GM19043 (cell line): ENCODE measurements at regions not wholly inside any gene's neighbourhood (a gene's known extent, or its start where the extent isn't known, plus 50 kb on each side); places are given as distances from the start of the nearest gene placed in this dataset.

Experiments used
- ATAC-seq: cut with Tn5 transposase; IDR thresholded peaks from one replicate; pipeline ENCODE4 v1.9.1; 2021; ENCODE audit warnings: low read depth; ENCODE audit not compliant: unreplicated experiment

DNA sequence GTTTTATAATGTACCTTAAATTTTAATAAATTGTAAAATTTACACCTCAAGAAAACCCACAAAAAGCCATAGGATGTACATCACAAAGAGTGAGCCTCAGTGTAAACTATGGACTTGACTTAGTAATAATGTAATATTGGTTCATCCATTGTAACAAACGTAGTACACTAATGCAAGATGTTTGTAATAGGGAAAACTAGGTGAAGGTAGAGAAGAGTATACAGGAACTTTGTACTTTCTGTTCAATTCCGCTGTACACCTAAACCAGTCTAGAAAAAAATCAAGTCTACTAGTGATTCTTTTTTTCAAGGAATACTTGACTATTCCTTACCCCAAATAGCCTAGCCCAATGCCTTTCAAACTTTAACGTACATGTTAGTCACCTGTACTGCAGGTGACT, 222.3 kb upstream of the FGGY start:
- no peak for ATAC-seq

DNA sequence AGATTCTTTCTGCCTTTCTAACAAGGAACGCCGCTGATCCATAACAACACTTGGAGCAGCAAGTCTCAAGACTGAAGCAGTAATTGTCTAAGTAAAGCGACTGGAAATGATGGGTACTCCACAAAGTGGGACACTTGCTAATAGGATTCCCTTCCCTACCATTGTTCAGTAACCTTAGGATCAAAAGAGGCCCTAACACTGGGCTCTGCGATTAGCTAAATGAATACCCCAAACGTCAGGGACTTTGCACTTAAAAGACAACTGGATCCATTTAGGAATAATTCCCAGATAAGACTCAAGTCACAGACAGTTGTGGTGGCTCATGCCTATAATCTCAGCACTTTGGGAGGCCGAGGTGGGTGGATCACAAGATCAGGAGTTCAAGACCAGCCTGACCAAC, 221.9 kb upstream of the FGGY start:
- no peak for ATAC-seq

DNA sequence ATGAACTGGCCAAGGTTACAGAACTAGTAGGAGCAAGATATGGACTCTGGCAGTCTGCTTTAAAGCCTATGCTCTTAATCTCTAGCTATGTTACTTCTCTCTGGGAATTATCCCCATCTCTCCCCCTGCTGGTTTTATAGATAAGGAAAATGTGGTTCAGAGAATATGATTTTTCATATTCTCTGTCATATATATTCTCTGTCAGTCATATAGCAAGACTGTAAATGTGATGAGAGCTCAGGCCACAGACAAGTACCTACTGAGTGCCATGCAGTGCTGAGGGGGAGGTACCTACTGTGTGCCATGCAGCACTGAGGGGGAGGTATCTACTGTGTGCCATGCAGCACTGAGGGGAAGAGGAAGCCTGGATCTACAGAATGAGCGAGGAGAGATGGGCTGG, 220.3 kb upstream of the FGGY start:
- no peak for ATAC-seq

DNA sequence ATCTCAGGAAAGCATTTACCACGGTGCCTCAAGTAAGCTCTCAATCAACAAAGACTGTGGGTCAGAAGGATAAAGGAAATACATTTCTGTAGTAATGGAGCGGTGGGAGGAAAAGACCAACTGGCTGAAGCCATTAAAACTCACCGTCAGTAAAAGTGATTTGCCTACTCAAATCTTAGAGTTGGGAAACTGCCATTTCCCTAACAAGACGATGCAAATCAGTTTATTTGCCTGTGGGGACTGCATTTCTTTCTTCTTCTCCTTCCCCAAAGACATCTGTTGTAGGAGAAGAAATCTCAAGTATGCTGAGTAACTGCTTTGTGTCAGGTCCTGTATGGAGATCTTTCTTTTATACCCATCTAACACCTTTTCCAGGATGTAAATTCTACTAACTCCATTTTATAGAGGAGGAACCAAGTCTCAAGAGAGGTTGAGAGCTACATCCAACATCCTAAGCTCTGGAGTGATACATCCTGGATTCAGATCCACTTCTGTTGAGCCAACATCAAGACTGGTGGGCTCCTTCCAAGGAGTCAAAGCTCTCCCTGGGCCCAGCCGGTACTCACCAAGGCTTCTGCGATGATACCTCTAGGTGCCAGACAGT, 219.3 kb upstream of the FGGY start:
- ATAC-seq, result no peak

DNA sequence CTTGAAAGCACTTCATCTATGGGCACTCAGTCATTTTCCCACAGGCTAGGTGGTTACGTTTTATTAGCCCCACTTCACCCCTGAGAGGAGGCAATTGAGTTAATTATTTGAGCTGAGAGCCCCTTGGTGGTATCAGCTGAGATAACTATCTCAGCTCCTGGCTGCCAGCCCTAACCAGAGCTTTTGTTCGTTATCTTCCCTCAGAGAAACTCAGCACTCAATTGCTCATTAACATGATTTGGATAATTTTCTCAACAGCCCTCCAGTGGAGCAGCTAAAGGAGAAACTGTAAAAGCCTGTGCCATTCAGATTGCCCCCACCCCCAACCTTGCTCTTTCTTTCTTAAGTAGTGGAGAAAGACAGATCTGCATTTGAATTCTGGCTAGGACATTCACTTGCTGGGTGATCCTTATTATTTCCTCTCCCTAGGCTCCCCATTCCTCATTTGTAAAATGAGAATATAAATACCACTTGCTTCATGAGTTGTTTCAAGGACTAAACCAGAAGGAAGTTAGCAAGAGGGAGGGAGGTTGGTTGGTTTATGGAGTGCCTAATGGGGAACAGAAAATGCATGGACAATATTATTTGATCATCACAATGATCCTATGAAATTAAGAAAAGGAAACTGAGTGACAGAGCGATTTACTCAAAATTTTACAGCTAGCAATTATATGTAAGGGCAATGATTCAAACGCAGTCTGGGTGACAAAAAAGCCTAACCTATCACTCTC, 218.7 kb upstream of the FGGY start:
- no peak for ATAC-seq

DNA sequence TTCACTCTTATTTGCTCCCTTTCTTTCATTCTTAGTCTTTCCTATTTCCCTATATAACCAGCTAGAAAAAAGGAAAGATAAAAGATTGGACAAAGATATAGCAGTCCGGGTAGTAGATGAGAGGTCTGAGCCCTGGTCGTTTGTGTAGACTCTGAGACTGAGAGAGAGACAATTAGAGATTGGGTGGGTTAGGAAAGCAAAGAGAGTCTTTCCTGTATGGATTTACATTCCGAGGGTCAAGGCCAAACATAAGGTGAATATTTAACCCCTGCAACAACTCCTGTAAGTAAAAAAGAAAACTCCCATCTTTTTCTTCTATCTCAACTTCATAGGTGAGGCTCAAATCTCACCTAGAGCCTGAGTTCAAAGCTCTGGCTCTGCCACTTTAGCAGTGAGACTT, 218.0 kb upstream of the FGGY start:
- no peak for ATAC-seq

DNA sequence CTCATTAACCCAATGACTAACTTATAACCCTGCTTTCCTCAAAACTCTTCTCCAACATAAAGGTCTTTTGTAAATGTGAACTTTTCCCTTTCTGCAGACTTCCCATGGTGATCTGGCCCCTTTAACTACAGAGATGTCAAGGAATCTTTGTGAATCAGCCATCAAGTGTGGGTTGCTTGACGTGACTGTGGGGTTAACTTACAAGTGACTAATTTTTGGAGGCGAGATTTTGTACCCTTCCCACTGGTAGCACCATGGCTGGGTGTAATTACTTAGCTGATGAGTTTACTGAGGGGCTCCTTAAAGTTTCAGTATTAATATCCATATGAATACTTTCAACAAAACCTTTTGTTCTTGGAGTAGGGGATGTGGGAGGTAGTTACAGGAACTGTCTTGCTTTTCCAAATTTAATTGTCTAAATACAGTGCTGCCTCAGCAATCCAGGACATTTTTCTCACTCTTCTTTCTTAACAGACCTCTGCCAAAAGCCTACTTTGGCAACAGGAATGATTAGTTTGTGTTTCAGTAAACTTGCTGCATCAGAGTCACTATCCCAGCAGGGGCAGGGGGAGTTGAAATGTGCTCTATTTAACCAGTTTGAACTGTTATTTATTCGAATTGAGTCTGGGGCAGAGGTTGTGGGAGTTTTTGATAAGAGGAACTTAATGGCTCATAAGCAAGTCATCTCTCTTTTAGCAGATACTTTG, 217.3 kb upstream of the FGGY start:
- no peak for ATAC-seq

DNA sequence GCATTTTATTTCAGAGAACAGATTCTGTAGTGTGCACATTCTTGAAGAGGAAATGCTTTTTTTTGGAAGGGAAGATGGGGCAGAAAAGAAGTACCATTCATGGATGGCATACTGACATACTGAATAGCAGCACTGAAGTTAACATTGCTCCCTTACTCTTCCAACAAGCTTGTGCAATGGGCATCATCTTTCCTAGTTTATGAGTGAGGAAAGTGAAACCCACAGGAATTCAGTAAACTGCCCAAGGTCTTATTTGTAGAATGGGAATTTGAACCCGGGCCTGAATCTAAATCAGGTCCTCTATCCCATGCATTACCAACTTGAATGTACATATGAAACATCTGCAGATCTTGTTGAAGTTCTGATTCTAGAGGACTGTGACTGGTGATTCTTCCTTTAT, 215.7 kb upstream of the FGGY start:
- ATAC-seq, result no peak

DNA sequence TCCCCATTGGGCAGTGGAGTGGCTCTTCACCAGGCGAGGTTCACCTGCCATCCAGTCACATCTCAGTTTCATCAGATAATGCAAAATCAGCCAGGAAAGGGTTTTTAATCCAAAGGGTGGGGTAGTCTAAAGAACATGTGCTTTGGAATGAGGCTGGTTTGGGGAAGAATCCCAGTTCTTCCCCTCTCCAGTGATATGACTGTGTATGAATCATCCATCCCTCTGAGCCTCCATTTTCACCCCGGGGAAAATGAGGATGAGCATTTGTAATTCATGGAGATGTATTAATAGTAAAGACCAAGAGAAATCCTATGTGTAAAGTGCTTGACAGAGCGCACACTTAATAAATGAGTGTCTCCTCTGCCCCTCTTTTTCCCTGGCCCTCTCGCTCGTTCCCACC, 215.1 kb upstream of the FGGY start:
- ATAC-seq, result no peak

DNA sequence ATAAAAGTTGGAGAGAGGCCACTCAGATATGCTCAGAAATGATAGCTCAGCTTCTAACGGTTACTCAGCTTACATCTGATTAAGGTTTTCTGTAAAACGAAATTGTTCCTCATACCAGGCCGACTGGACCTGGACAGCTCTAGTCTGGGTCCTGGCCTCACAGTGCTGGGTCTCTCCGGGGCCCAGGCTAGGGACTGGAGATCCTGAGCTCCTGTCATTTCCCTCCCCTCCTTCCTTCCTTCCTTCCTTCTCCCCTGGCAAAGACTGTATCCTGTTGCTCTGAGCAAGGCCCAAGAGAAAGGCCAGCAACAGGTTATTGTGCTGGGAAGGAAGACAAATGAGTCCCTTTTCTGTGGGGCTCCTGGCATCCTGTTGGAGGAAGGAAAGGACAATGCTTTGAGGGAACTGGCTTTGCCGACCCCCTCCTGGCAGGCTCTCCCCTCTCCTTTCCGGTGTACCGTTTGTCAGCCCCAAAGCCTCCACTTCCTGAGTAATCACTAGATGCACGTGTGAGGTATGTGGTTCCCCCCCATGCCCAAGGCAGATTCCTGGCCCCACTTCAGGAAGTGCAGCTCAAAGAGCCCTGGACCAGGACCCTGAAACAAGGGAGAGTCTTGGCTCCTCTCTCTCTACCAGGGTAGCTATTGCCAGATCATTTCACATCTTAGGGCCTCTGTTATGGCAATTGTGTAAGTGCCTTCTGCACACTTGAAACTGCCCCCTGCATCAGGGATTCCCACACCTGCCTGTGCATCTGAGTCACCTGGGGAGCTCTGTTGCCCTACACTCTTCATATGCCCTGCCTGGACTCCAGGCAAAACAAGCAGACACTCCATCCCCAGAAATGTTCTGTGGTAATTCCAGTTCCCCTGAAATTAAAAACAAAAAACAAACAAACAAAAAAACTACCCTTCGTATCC, 212.7 kb upstream of the FGGY start:
- ATAC-seq, result no peak

DNA sequence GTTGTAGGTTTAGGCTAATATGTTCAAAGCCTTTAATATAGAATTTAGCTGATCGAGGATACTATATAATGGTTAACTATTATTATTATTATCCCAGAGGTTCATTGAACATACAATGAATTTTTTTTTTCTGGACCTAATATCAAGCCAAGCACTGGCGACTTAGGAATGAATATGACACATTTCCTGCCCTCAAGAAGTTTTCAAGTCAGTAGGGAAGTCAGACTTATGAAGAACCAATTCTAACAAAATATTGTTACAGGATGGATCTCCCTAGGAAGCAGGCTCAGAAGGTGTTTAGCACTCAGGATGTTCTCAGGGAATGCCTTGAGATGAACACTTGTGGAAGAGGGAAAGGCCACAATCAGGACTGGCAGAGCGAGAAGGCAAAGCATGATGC, 211.8 kb upstream of the FGGY start:
- no peak for ATAC-seq

DNA sequence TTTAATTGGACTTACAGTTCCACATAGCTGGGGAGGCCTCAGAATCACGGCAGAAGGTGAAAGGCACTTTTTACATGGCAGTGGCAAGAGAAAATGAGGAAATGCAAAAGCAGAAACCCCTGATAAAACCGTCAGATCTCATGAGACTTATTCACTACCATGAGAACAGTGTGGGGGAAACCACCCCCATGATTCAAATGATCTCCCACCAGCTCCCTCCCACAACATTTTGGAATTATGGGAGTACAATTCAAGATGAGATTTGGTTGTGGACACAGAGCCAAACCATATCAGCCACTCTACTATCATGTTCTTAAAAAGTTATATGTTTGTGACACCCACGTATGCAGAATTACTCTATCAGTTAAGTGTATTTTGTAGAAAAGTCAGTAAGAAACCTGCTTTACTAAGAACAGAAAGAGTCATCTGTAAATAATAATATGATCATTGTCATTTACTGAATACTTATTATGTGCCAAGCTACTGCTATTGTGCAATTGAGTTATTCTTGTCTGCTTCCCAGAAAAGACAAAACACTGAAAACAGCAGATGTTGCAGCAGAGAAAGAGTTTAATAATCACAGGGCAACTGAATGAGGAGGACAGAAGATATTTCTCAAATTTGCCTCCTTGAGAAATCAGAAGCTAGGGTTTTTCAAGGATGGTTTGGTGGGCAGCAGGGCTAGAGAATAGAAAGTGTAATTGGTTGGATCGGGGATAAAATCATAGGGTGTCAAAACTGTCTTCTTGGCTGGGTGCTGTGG, 207.7 kb upstream of the FGGY start:
- ATAC-seq, result no peak

DNA sequence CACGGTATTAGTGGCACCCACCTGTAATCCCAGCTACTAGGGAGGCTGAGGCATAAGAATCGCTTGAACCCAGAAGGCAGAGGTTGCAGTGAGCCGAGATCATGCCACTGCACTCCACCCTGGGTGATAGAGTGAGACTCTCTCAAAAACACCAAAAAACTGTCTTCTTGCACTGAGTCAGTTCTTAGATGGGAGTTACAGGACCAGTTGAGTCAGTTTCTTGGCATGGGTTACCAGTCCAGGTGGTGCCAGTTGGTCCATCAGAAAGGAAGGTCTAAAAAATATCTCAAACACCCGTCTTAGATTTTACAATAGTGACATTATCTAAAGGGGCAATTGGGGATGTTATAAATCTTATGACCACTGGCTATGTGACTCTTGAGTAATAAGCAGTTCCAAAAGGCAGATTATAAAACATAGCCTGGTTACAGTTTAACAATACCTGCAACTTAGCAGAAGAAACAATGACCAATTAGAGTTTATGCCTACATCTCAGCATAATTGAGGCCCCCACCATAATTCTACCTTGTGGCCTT, 206.9 kb upstream of the FGGY start:
- ATAC-seq, result no peak

DNA sequence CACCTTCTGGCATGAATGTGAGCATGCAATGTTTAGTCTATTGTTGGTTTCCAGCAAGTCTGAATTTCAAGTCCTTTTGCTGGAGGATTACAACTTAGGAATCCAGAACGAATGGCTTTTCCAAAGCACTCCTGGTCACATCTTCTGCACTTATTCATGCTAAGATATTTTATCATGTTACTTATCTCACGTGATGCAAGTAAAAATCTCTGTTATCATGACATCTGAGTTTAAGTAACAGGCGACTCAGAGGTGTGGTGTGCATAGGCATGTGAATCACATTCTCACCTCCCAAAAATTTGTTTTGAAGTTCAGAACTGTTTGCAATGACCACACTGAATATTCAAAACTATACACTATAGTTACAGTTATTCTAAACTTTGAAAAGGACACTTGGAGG, 204.8 kb upstream of the FGGY start:
- ATAC-seq, result no peak

DNA sequence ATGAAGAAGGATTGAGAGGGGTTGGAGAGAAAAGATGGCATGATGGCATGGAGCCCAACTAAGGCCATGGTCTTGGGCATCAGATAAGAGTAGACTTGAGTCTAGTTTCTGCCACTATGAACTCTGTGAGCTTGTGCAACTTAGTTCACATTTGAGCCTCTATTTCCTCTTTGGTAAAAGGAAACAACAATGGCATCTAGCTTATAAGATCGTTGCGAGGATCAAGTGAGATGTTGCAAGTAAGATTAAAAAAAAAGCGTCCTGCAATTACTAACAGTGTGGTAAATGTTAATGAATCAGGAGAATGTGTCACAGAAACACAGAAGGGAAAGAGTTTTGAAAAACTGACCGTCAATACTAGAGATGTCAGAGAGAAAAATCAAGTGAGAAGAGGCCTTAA, 202.9 kb upstream of the FGGY start:
- ATAC-seq, result no peak

DNA sequence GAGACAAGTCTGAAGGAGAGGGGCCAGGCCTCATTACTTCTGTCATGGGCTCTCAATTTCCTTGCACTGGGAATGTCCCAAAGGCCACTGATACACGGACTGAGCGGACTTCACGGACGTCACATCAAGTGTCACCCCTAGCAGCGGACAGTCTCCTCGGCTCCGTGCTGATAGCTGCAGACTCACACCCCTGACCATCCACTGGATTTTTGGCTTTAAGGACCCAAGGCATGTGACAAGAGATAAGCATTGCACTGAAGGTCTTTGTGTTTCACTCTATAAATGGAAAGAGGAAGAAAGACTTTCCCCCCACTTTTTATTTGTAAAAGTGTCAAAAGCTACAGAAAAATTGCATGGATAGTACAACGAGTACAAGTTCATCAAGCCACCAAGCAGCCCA, 200.4 kb upstream of the FGGY start:
- ATAC-seq, result no peak

DNA sequence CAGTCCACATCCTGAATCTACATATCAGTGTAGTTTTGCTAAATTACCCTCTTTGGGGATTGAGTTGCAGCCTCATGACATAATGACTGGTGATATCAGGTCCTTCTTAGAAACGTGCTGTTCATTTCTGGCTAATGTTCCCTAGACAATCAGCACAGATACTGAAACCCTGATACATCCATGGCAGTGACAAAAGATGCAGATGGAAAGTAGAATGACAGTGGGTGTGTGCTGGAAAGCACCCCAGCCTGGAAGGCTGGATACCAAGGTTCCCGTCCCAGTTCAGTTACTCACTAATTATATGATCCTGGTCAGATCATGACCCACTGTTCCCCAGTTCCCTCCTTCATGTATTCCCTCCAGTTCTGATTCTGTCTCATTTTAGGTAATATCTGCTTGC, 198.2 kb upstream of the FGGY start:
- no peak for ATAC-seq

DNA sequence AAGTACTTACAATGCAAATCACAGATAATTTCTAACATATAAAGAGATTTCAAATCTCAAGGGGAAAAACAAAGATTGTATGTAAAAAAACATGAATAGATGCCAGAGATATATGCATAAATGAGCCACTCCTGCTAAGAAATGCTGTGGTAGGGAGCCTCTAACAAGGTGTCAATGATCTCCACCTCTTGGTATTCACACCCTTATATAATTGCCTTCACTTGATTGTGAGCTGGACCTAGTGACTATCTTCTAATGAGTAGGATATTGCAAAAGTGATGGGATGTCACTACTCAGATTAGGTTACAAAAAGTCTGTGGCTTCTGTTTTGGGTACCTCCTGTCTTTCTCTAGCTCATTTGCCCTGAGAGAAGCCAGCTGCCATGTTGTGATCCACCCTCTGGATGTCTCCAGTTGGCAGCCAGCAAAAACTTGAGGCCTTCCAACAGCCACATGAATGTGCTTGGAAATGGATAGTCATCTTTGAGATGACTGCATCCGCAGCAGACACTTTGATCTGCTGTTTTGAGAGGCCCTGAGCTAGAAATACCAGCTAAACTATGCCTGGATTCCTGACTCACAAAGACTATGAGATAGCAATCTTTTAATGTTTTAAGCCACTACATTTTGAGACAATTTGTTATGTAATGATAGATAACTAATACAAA, 196.1 kb upstream of the FGGY start:
- ATAC-seq, result no peak

DNA sequence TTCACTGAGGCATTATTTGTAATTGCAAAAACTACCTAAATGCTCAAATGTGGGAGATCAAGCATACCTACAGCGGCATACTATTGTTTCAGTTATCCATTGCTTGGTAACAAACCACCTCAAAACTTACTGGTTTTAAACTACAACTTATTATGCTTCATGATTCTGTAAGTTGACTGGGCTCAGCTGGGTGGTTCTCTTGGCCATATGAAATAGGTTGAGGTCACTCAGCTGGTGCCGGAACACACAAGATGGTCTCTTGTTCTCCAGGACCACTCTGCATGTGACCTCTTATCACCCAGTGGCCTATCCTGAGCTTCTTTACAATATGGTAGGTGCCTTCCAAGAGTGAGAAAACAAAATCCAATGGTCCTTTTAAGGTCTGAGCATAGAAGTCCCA, 195.4 kb upstream of the FGGY start:
- no peak for ATAC-seq

DNA sequence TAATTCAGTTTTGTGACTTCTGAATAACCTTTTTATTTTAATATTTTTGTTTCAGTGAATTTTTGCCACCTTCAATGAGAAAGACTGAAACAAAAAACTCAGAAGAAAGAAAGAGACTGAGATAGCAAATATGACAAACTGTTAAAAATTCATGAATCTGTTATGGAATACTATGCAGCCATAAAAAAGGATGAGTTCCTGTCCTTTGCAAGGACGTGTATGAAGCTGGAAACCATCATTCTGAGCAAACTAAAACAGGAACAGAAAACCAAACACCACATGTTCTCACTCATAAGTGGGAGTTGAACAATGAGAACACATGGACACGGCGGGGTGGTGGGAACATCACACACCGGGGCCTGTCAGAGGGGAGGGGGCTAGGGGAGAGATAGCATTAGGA, 193.4 kb upstream of the FGGY start:
- ATAC-seq, result no peak
